ENCODE measurements at regions not wholly inside any gene's neighbourhood (a gene's known extent, or its start where the extent isn't known, plus 50 kb on each side); places are given as distances from the start of the nearest gene placed in this dataset.

- no peak for TF ChIP-seq CTCF (IDR thresholded peaks at IDR 0.05)
- TF ChIP-seq POLR2A (IDR thresholded peaks at IDR 0.05), result no peak
- no peak for TF ChIP-seq POLR2AphosphoS5 (IDR thresholded peaks at IDR 0.05)
Observed at GRCh38 chr17:14759325-14759724, 458.4 kb downstream of the HS3ST3B1 start.

Data from breast epithelium (tissue), 3 donors.